Dermis blood vessel endothelial cell (primary cell): ENCODE measurements at regions not wholly inside any gene's neighbourhood (a gene's known extent, or its start where the extent isn't known, plus 50 kb on each side); places are given as distances from the start of the nearest gene placed in this dataset.

Experiments used
- DNase-seq: peaks from one replicate; pipeline ENCODE4 v3.0.0; 2010

- no peak for DNase-seq
Measured at GRCh38 chr4:66667249-66667648, 878.1 kb downstream of the CENPC start.

- DNase-seq = no peak
Measured at GRCh38 chr4:66662620-66663019, 882.7 kb downstream of the CENPC start.

- DNase-seq = no peak
Measured at GRCh38 chr4:66658809-66659208, 886.5 kb downstream of the CENPC start.

- DNase-seq = no peak
Measured at GRCh38 chr4:66655505-66655904, 889.8 kb downstream of the CENPC start.

- DNase-seq = no peak
Measured at GRCh38 chr4:66653937-66654336, 891.4 kb downstream of the CENPC start.

- DNase-seq = no peak
Measured at GRCh38 chr4:66649236-66649635, 896.1 kb downstream of the CENPC start.

GRCh38 chr4:66647926-66648325, 897.4 kb downstream of the CENPC start:
- DNase-seq = no peak

- DNase-seq = no peak
Measured at GRCh38 chr4:66647476-66647875, 897.8 kb downstream of the CENPC start.

- no peak for DNase-seq
Measured at GRCh38 chr4:66640233-66640990, 904.9 kb downstream of the CENPC start.

GRCh38 chr4:66639361-66639760, 905.9 kb downstream of the CENPC start:
- no peak for DNase-seq

- DNase-seq = no peak
Measured at GRCh38 chr4:66636349-66636748, 909.0 kb downstream of the CENPC start.

GRCh38 chr4:66633477-66633876, 911.8 kb downstream of the CENPC start:
- no peak for DNase-seq

- DNase-seq = no peak
Measured at GRCh38 chr4:66629927-66630326, 915.4 kb downstream of the CENPC start.

- no peak for DNase-seq
Measured at GRCh38 chr4:66628146-66628545, 917.2 kb downstream of the CENPC start.

GRCh38 chr4:66625480-66625879, 919.8 kb downstream of the CENPC start:
- no peak for DNase-seq

- DNase-seq = no peak
Measured at GRCh38 chr4:66613591-66613990, 931.7 kb downstream of the CENPC start.

GRCh38 chr4:66609014-66609413, 936.3 kb downstream of the CENPC start:
- no peak for DNase-seq

GRCh38 chr4:66606908-66607307, 936.6 kb upstream of the EPHA5 start:
- no peak for DNase-seq

GRCh38 chr4:66606215-66606614, 935.9 kb upstream of the EPHA5 start:
- no peak for DNase-seq

- DNase-seq = no peak
Measured at GRCh38 chr4:66604192-66604591, 933.9 kb upstream of the EPHA5 start.

GRCh38 chr4:66602622-66603021, 932.3 kb upstream of the EPHA5 start:
- DNase-seq = no peak

- no peak for DNase-seq
Measured at GRCh38 chr4:66591968-66592367, 921.7 kb upstream of the EPHA5 start.

GRCh38 chr4:66590488-66591215, 920.4 kb upstream of the EPHA5 start:
- no peak for DNase-seq

- no peak for DNase-seq
Measured at GRCh38 chr4:66589183-66589582, 918.9 kb upstream of the EPHA5 start.
